Gastrocnemius medialis (tissue), 4 donors: ENCODE measurements at regions not wholly inside any gene's neighbourhood (a gene's known extent, or its start where the extent isn't known, plus 50 kb on each side); places are given as distances from the start of the nearest gene placed in this dataset.

Experiments
- ATAC-seq, 2 donors: fragments of 150-250 bp; one replicate each; pipeline ENCODE4 v1.9.1; 2016
- DNase-seq, 2 donors: peaks; one replicate each; pipeline ENCODE4 v3.0.0-alpha.2; 2019
- H3K27ac ChIP-seq, 4 donors: fragments of 200-600 bp; sonication (generic); 1 replicate in 1 of 4; 2 replicates in 3 of 4; pipeline ENCODE4 v1.5.1; 2016 to 2018; ENCODE audit warnings: mild to moderate bottlenecking in 2 of 4, moderate library complexity in 1 of 4
- H3K27me3 ChIP-seq, 3 donors: fragments of 200-600 bp; sonication (generic) in 2 of 3; 1 replicate in 1 of 3; 2 replicates in 2 of 3; pipeline versions ENCODE4 v1.5.1 to v1.6.0; 2016 to 2019; ENCODE audit warnings: mild to moderate bottlenecking in 1 of 3, moderate library complexity in 1 of 3
- H3K36me3 ChIP-seq, 2 donors: fragments of 200-600 bp; sonication (generic) in 1 of 2; one replicate each; pipeline ENCODE4 v1.5.1; 2017 to 2018
- H3K4me1 ChIP-seq, 2 donors: fragments of 200-600 bp; sonication (generic) in 1 of 2; one replicate each; pipeline ENCODE4 v1.5.1; 2016 to 2017; ENCODE audit warnings: mild to moderate bottlenecking in 2 of 2
- H3K4me3 ChIP-seq, 4 donors: fragments of 200-600 bp; sonication (generic) in 3 of 4; 1 replicate in 1 of 4; 2 replicates in 3 of 4; pipeline ENCODE4 v1.5.1; 2016 to 2019; ENCODE audit warnings: mild to moderate bottlenecking in 2 of 4
- H3K9me3 ChIP-seq, 3 donors: fragments of 200-600 bp; sonication (generic) in 2 of 3; 1 replicate in 1 of 3; 2 replicates in 2 of 3; pipeline ENCODE4 v1.5.1; 2016 to 2019
- CTCF ChIP-seq, 5 experiments: fragments of 450-650 bp in 3 of 5; fragments of 200-600 bp in 2 of 5; sonication (generic) in 2 of 5; IDR thresholded peaks in 4 of 5; conservative IDR thresholded peaks in 1 of 5; 1 replicate in 4 of 5; 2 replicates in 1 of 5; pipeline ENCODE4 v1.5.1; 2016 to 2019; ENCODE audit warnings: antibody characterized with exemption in 5 of 5, mild to moderate bottlenecking in 3 of 5, moderate library complexity in 3 of 5
- POLR2A ChIP-seq, 2 donors: fragments of 450-650 bp; IDR thresholded peaks; one replicate each; pipeline ENCODE4 v1.6.1; 2017; ENCODE audit warnings: antibody characterized with exemption in 2 of 2, mild to moderate bottlenecking in 2 of 2, moderate library complexity in 2 of 2
- in situ Hi-C, 4 donors: fragments of 200-750 bp; cut with MboI; loops; one replicate each; pipeline versions ENCODE4 v1.15.0 to v1.8.0; 2017; ENCODE audit warnings: low sequenced_read_pairs in 4 of 4
- intact Hi-C: fragments of 100-400 bp; cut with DNase I; formaldehyde crosslinking; loops from one replicate; pipeline ENCODE4 v1.15.1; 2023; ENCODE audit warnings: low total_unique reads

GRCh38 chr13:99687723-99688397 is 186.6 kb downstream of the TM9SF2 start:
- intact Hi-C loops, result no loop called here
- in situ Hi-C loops, result no loop called here
- DNase-seq (no peak), ATAC-seq (no peak)
- Histone ChIP-seq H3K4me3 (no peak overlapping the region), H3K27ac (no peak overlapping the region), H3K4me1 (peaks cover 4 to 13% of the 10 kb centered on the region in 2 donors), H3K36me3 (no peaks in the 10 kb centered on the region), H3K9me3 (no peaks in the 10 kb centered on the region), H3K27me3 (no peaks in the 10 kb centered on the region)
- TF ChIP-seq POLR2A (IDR thresholded peaks at IDR 0.05), result no peak
- TF ChIP-seq CTCF (IDR thresholded peaks at IDR 0.05 in 4 of 5, conservative IDR thresholded peaks at IDR 0.05 in 1 of 5), result no peak

GRCh38 chr13:99686944-99687411 is 185.7 kb downstream of the TM9SF2 start:
- in situ Hi-C loops, result no loop called here
- TF ChIP-seq CTCF (IDR thresholded peaks at IDR 0.05 in 4 of 5, conservative IDR thresholded peaks at IDR 0.05 in 1 of 5) (no peak), POLR2A (IDR thresholded peaks at IDR 0.05) (no peak)
- H3K27ac ChIP-seq, result no peak overlapping the region

GRCh38 chr13:99686157-99686572 is 184.9 kb downstream of the TM9SF2 start:
- no peaks in the 10 kb centered on the region for H3K9me3 ChIP-seq
- no peaks in the 10 kb centered on the region for H3K36me3 ChIP-seq
- no peak for DNase-seq
- no peak for ATAC-seq
- no peak overlapping the region for H3K27ac ChIP-seq
- H3K4me1 ChIP-seq, result peaks cover 4 to 13% of the 10 kb centered on the region in 2 donors
- intact Hi-C loops (no loop called here), in situ Hi-C loops (no loop called here)
- TF ChIP-seq CTCF (IDR thresholded peaks at IDR 0.05 in 4 of 5, conservative IDR thresholded peaks at IDR 0.05 in 1 of 5) (no peak), POLR2A (IDR thresholded peaks at IDR 0.05) (no peak)
- no peak overlapping the region for H3K4me3 ChIP-seq
- no peaks in the 10 kb centered on the region for H3K27me3 ChIP-seq

More at GRCh38 chr13:99686944-99687411, 185.7 kb downstream of the TM9SF2 start:
- no peaks in the 10 kb centered on the region for H3K9me3 ChIP-seq
- peaks cover 4 to 13% of the 10 kb centered on the region in 2 donors for H3K4me1 ChIP-seq
- H3K4me3 ChIP-seq, result no peak overlapping the region
- H3K36me3 ChIP-seq, result no peaks in the 10 kb centered on the region
- H3K27me3 ChIP-seq, result no peaks in the 10 kb centered on the region
- DNase-seq, result no peak
- no peak for ATAC-seq
- intact Hi-C loops, result no loop called here

- no peak for ATAC-seq
These were observed 180.4 kb downstream of the TM9SF2 start for GRCh38 chr13:99681695-99682094.

More at GRCh38 chr13:99681695-99682094, 180.4 kb downstream of the TM9SF2 start:
- DNase-seq, result no peak
- H3K4me3 ChIP-seq, result no peak overlapping the region
- intact Hi-C loops, result no loop called here
- peaks cover 16 to 26% of the 10 kb centered on the region in 2 donors for H3K4me1 ChIP-seq
- in situ Hi-C loops, result no loop called here
- no peaks in the 10 kb centered on the region for H3K9me3 ChIP-seq
- no peaks in the 10 kb centered on the region for H3K36me3 ChIP-seq
- H3K27me3 ChIP-seq, result no peaks in the 10 kb centered on the region
- TF ChIP-seq CTCF (IDR thresholded peaks at IDR 0.05 in 4 of 5, conservative IDR thresholded peaks at IDR 0.05 in 1 of 5) (no peak), POLR2A (IDR thresholded peaks at IDR 0.05) (no peak)
- H3K27ac ChIP-seq, result no peak overlapping the region
